Glomerular endothelial cell (primary cell): ENCODE measurements at regions not wholly inside any gene's neighbourhood (a gene's known extent, or its start where the extent isn't known, plus 50 kb on each side); places are given as distances from the start of the nearest gene placed in this dataset.

Experiments
- DNase-seq: peaks from one replicate; pipeline ENCODE4 v3.0.0-alpha.2; 2011; ENCODE audit warnings: low read depth, low spot score; ENCODE audit errors: extremely low read depth

GRCh38 chr5:51449026-51449425 lies 65.8 kb downstream of the ISL1 start:
- DNase-seq: no peak

- DNase-seq: no peak
These were observed 69.3 kb downstream of the ISL1 start for GRCh38 chr5:51452562-51452961.

- DNase-seq: no peak
These were observed 81.9 kb downstream of the ISL1 start for GRCh38 chr5:51465165-51465564.

DNA sequence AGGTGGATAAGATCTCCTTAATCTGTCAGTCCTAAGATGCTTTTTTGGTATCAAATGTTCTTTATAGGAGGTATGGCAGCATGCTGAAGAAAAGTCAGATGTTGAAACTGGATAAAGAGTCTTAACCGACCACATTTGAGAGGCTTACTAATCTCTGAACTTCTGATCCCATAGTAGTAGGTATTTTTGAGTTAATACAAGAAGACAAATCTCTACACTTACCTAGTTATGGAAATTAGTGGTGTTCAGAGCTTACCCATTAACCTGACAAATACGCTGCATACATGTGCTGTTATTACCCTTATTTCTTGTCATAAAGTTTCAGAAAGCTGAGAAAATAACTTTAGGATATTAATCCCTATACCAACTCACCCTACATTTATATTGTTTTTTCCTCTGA lies 83.0 kb downstream of the ISL1 start:
- no peak for DNase-seq

DNA sequence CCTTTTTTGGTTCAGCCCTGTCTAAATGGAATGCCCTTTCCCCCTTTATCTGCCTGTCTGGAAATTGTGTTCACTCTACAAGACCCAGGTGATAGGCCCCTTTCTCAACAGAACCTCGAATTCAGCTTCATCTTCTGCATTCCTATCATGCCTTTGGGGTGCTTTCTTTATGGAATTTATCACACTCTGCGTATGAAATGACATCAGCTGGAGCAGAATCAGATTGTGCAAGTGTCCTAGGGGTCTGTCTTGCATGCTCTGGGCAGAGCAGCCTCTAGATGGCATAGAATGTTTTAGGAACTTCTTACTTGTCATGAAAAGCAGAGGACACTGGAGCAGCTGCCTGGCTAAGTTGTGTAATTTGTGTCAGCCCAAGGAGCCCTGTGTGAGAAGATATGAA lies 84.9 kb downstream of the ISL1 start:
- no peak for DNase-seq

DNA sequence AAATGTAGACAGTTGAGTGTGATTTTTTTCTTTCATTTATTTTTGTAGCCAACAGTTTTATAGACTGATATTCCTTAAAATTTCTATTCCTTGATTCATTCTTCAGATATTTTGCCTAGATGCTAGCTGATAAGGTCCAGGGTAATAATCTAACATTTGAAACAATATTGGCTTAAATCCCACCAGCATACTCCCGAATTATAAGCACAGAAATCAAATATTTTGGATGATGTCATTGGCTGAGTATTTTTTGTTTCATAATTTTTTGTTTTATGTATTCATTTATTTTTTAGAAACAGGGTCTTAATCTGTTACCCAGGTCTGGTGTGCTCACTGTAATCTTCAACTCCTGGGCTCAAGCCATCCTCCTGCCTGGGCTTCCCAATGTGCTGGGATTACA lies 88.4 kb downstream of the ISL1 start:
- no peak for DNase-seq

DNA sequence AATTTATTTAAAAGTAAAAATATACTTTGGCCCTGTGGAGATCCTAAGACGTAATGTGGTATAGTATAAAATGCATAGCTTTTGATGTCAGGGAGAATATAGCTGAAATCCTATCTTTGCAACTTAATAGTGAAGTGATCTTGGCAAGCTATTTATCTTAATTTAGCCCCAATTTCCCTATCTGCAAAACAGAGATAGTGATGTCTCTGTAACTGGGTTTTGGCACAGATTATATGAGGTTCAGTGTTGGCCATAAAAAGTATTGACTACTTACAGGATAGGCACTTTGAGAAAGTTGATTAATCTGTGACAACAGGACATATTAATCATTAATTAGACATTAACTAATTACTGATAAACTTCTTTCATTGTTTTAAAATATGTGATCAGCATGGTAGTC lies 89.2 kb downstream of the ISL1 start:
- no peak for DNase-seq

DNA sequence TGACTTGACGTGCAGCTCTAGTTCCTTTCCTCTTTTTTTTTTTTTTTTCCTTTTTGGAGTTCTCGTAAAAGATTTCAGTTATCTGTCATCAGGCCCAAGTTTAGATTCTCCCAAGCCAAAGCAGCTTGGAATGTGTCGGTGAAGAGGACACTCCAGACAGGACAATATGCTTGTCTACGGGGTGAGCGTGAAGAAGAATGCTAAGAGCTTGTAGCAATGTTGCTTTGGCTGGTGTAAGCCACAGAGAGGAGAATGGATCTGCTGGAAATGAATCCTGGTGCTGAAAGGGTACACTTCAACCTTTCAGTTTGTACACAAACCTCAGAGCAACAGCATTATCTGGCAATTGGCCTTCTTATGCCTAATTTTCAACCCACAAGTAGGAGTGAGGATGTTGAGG lies 92.4 kb downstream of the ISL1 start:
- DNase-seq: no peak

DNA sequence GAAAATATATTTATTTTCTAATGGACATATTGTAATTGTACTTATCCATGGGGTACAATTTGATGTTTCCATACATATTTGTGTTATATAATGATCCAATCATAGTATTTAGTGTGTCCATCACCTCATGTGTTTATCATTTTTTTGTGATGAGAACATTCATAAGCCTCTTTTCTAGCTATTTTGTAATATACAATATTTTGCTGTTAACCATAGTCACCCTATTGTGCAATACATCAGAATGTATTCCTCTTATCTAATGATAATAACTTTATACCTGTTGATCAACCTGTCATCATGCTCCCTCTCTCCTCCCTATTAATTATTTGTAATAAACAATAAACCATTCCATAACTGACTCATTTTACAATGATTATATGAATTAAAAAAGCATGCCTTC lies 93.2 kb downstream of the ISL1 start:
- no peak for DNase-seq

- DNase-seq: no peak
These were observed 96.6 kb downstream of the ISL1 start for GRCh38 chr5:51479840-51480239.

DNA sequence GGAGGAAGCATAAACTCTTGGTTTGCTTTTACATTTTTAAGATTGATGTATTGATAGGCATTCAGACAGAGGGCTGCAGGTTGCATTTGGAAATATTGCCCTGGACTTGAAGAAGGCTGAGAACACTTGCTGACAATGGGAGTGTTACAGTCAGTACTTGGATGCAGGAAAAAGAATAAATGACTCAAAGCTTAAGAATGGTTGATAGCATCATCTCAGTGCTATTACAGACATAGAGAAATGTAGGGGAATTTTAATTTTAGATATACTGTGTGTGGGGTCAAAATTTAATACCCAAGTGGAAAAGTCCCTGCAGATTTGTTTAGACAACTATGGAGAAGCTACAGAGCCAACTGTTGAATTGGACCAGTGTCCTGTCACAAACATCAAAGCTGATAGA lies 101.1 kb downstream of the ISL1 start:
- no peak for DNase-seq

- DNase-seq: no peak
These were observed 102.9 kb downstream of the ISL1 start for GRCh38 chr5:51486158-51486557.

DNA sequence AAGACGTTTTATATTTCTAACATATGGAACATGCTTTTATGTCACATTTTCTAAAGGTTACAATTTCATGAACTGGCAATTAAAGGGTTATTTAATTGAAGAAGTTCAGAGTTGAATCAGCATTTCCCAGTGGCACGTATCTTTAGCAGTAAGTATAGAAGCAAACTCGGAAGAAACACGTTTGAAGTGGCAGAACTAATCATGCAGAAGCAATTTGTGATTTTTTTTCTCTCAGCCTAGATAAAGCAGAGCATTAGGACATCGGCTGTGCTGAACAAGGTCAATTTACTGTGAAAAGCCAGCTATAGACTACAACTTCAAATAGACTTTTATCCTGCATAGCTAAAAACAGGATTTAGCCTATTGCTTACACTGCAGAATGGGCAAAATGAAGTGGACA lies 104.7 kb downstream of the ISL1 start:
- DNase-seq: no peak

DNA sequence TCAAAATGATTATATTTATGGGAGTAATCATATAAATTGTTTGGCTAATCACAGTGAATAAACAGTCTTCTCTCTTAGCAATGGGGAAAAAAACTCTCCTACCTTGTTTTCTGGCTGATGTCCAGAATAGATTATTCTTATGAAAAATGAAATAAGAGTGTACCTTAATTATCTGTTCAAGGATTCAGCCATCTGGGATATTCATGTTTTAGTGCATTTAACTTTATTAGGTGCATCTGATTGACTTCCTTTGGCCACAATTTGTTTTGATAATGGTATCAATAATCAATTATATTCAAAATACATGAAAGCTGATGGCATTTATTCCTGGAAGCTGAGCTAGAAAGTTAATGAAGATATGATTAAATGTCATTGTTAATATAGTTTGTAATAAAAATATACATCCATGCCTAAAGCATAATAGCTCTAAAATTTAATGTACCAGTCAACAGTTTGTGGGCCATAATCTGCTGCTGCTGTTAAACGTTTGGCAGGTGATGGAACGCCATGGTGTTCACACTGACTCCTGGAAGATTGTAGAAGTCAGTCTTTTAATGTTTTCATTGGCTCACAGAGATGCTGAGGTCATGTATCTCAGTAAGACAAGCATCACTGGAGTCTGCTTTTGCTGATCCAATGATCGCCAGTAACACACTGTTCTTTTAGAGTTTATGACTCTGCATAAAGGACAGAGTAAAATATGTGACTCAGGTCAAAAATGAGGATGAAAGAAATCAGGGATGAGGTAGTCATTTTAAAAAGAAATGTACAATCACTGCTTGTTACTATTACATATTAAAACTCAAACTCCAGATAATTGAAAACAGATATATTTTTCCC lies 105.8 kb downstream of the ISL1 start:
- no peak for DNase-seq

- DNase-seq: no peak
These were observed 111.6 kb downstream of the ISL1 start for GRCh38 chr5:51494821-51495220.

- DNase-seq: no peak
These were observed 112.4 kb downstream of the ISL1 start for GRCh38 chr5:51495672-51496071.

- DNase-seq: no peak
These were observed 134.6 kb downstream of the ISL1 start for GRCh38 chr5:51517838-51518237.

DNA sequence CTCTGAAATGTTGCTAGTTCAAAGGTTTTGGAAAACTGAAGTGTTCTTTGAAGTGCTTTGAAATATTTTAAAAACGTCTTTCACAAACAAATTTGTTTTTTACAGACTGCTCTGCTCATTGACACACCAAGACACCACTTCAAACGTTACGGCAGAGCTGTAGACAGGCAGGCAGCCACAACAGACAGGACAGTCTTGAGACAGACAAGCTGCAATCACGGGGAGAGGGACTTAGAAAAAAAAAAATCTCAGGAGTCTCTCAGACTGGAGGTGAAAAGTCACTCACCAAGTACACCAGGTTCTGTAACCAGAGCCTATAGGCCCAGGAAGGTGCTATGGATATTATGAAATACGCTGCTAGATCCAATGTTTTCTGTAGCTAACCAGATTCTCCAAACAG lies 135.4 kb downstream of the ISL1 start:
- no peak for DNase-seq

DNA sequence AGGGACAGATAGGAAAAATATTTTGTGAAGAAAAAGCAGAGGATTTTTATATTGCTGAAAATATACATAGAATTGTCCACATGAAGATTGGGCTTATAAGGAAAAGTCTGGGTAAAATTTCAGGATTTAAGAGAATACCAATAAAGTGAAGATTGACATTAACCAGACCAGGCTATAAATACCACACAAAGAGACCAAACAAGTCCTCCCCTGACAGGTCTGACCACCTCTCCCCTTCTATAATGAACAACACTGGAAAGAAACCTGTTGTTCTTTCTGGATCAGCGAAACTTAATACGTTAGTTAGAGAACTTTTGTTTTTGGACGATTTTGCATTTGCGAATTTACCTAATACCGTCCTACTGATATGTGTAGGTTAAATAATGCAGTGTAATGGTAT lies 138.3 kb downstream of the ISL1 start:
- no peak for DNase-seq

DNA sequence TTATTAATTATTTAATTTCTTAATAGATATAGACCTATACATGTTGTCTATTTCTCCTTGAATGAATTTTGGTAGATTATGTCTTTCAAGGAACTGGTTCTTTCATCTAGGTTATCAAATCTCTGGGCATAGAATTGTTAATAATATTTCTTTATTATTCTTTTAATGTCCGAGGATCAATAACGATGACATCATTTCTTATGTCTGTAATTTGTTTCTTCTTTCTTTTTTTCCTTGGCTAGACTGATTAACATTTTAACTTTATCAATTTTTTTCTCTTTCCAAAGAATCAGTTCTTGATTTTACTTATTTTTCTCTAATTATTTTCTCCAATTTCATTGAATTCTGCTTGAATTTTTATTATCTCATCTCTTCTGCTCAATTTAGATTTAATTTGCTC lies 156.0 kb downstream of the ISL1 start:
- DNase-seq: no peak

DNA sequence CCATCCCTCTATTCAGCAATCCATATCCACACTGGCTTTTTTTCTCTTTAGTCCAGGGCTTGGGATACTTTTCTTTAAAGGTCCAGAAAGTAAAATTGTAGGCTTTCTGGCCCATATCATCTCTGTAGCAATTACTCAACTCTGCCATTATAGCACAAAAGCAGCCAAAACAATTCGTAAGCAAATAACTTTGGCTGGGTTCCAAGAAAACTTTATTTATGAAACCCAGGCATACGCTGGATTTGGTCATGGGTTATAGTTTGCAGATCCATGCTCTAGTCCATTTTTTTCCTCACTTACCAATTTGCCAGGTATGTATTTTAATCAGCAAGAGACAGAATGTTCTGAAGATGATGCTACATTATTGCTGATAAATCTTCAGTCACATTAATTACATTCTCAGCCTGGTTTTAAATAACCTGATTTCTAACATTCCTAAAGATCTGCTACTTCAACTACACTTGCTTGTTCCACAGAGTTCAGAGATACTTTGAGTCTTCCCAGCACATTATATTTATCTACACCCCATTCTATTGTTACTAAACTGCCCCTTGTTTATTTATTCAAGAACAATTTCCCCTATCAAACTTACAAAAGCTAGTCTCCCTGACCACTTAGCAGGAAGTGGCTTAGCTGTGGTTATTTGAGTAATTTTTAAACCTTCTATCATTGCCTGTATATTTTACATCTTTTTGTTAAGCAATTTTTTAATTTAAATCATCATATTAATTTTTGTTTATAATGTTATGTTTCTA lies 161.0 kb downstream of the ISL1 start:
- no peak for DNase-seq

- DNase-seq: no peak
These were observed 173.6 kb downstream of the ISL1 start for GRCh38 chr5:51556833-51557232.
